HepG2 (cell line): ENCODE measurements at regions not wholly inside any gene's neighbourhood (a gene's known extent, or its start where the extent isn't known, plus 50 kb on each side); places are given as distances from the start of the nearest gene placed in this dataset.

ENCODE experiments used
- ATAC-seq: fragments of 200-7000 bp; cut with Tn5 transposase; 3 replicates; pipeline ENCODE4 v1.9.1; 2020; ENCODE audit warnings: mild to moderate bottlenecking, moderate library complexity
- BruUV-seq: library from RNA; stranded (reverse); fragments of 400-500 nt; replicated peaks from 2 replicates; lab custom pipeline; 2021; lab: Mats Ljungman, UMichigan
- CTCF ChIA-PET: fragments of 300-600 bp; formaldehyde crosslinking; extraction: SDS; loops from one replicate; lab custom pipeline; 2021; ENCODE audit warnings: low total read pairs, inconsistent platforms, low intra/inter-chr PET ratio; lab: Yijun Ruan, JAX
- POLR2A ChIA-PET: fragments of 350-600 bp; sonication (Branson Sonifier 250); formaldehyde crosslinking; loops from one replicate; lab custom pipeline; 2020; ENCODE audit warnings: antibody characterized with exemption, inconsistent platforms; lab: Yijun Ruan, JAX
- DNase-seq: peaks from one replicate; pipeline ENCODE4 v3.0.0-alpha.2; 2015; ENCODE audit warnings: low spot score
- FAIRE-seq: peaks from 3 replicates; lab custom pipeline; 2011; peaks lifted over from hg19 to GRCh38; lab: Jason Lieb, UNC
- H2AFZ ChIP-seq: one replicate; pipeline ENCODE4 v1.6.1; 2011; ENCODE audit warnings: low read length, inconsistent platforms
- H3K27ac ChIP-seq: fragments of 300-600 bp; 3 replicates; pipeline ENCODE4 v1.8.0; 2011; ENCODE audit warnings: mixed run types, mild to moderate bottlenecking, mixed read lengths, low read length, inconsistent platforms; ENCODE audit not compliant: insufficient read depth; ENCODE audit errors: extremely low read length
- H3K27me3 ChIP-seq, 2 experiments: fragments of 200-600 bp in 1 of 2; 2 replicates in 1 of 2; 3 replicates in 1 of 2; pipeline versions ENCODE4 v1.6.0 to v1.8.0; 2011; ENCODE audit warnings: low read length in 2 of 2, mild to moderate bottlenecking in 2 of 2, moderate library complexity in 2 of 2, inconsistent platforms in 1 of 2; ENCODE audit not compliant: insufficient read depth in 2 of 2, control insufficient read depth in 1 of 2
- H3K36me3 ChIP-seq, 2 experiments: fragments of 200-600 bp in 1 of 2; replicated peaks in 1 of 2; 2 replicates in 1 of 2; 3 replicates in 1 of 2; pipeline versions ENCODE4 v1.5.1 to v1.8.0; 2011; ENCODE audit warnings: low read length in 2 of 2, inconsistent platforms in 1 of 2; ENCODE audit not compliant: insufficient read depth in 2 of 2, control insufficient read depth in 1 of 2
- H3K4me1 ChIP-seq: 2 replicates; pipeline ENCODE4 v1.5.1; 2012; ENCODE audit warnings: low read length, inconsistent platforms; ENCODE audit not compliant: insufficient read depth
- H3K4me2 ChIP-seq: 2 replicates; pipeline ENCODE4 v1.6.0; 2011; ENCODE audit warnings: low read depth, low read length, inconsistent platforms
- H3K4me3 ChIP-seq, 3 experiments: fragments of 200-600 bp in 1 of 3; sonication (generic), shearing (Covaris generic) in 1 of 3; replicated peaks in 1 of 3; 2 replicates each; pipeline ENCODE4 v1.5.1; 2011 to 2016; ENCODE audit warnings: low read length in 3 of 3, inconsistent platforms in 2 of 3, low read depth in 2 of 3, mild to moderate bottlenecking in 2 of 3, control low read depth in 1 of 3, mixed read lengths in 1 of 3; ENCODE audit not compliant: insufficient read depth in 1 of 3
- H3K79me2 ChIP-seq: one replicate; pipeline ENCODE4 v1.6.1; 2011; ENCODE audit warnings: low read length, inconsistent platforms; ENCODE audit not compliant: insufficient read depth
- H3K9ac ChIP-seq: 2 replicates; pipeline ENCODE4 v1.6.0; 2011; ENCODE audit warnings: mild to moderate bottlenecking, low read depth, low read length, inconsistent platforms; ENCODE audit not compliant: insufficient read depth
- H3K9me3 ChIP-seq: 2 replicates; pipeline ENCODE4 v1.5.1; 2012; ENCODE audit warnings: mild to moderate bottlenecking, low read length
- H4K20me1 ChIP-seq: 2 replicates; pipeline ENCODE4 v1.6.0; 2011; ENCODE audit warnings: inconsistent platforms, mild to moderate bottlenecking, low read length, moderate library complexity; ENCODE audit not compliant: insufficient read depth
- FOXC1 ChIP-seq: sonication (generic); formaldehyde crosslinking; IDR thresholded peaks from 2 replicates; pipeline ENCODE4 v1.8.0; 2022; ENCODE audit warnings: mild to moderate bottlenecking, missing genetic modification reagents, borderline replicate concordance
- SIX4 ChIP-seq: sonication (generic); formaldehyde crosslinking; IDR thresholded peaks from 2 replicates; pipeline ENCODE4 v1.4.0; 2020; ENCODE audit warnings: missing genetic modification reagents
- U2AF2 ChIP-seq: fragments of 200-400 bp; formaldehyde crosslinking; IDR thresholded peaks from 2 replicates; pipeline ENCODE4 v1.6.1; 2017; ENCODE audit warnings: low read depth, mild to moderate bottlenecking, low read length
- ZNF263 ChIP-seq: sonication (generic); formaldehyde crosslinking; IDR thresholded peaks from 2 replicates; pipeline ENCODE4 v1.4.0; 2020; ENCODE audit warnings: missing genetic modification reagents
- ZNF264 ChIP-seq: sonication (generic); formaldehyde crosslinking; IDR thresholded peaks from 2 replicates; pipeline ENCODE4 v1.4.0; 2020; ENCODE audit warnings: missing genetic modification reagents
- ZNF33A ChIP-seq: sonication (generic); formaldehyde crosslinking; IDR thresholded peaks from 2 replicates; pipeline ENCODE4 v1.5.1; 2020; ENCODE audit warnings: missing genetic modification reagents, mild to moderate bottlenecking, moderate library complexity, borderline replicate concordance
- ZNF550 ChIP-seq: sonication (generic); formaldehyde crosslinking; IDR thresholded peaks from 2 replicates; pipeline ENCODE4 v1.4.0; 2020; ENCODE audit warnings: mild to moderate bottlenecking, missing genetic modification reagents, borderline replicate concordance
- ZSCAN31 ChIP-seq: sonication (generic); formaldehyde crosslinking; IDR thresholded peaks from 2 replicates; pipeline ENCODE4 v1.5.0; 2020; ENCODE audit warnings: low read depth, mild to moderate bottlenecking, missing genetic modification reagents
- WGBS: methylation state at CpG from one replicate; pipeline ENCODE4 v1.1.6; 2017; ENCODE audit warnings: low lambda C conversion rate; 5-methylcytosine and 5-hydroxymethylcytosine counted together
- in situ Hi-C: cut with HindIII; loops from 2 replicates; pipeline ENCODE4 v1.10.0; 2017; ENCODE audit warnings: low pct_unique_long_range_greater_than_20kb; ENCODE audit not compliant: extremely low pct_ligation_motif_present
- intact Hi-C: fragments of 100-400 bp; cut with micrococcal nuclease; formaldehyde crosslinking; loops from one replicate; pipeline ENCODE4 v1.10.0; 2022; ENCODE audit not compliant: unreplicated experiment
- TF ChIP-seq, protein P1 (sequence below): sonication (generic); IDR thresholded peaks from 2 replicates; pipeline ENCODE4 v1.6.1; 2016; ENCODE audit warnings: low read depth, borderline replicate concordance
- TF ChIP-seq, protein P2 (sequence below): sonication (generic); formaldehyde crosslinking; IDR thresholded peaks from 2 replicates; pipeline ENCODE4 v1.5.0; 2020; ENCODE audit warnings: mild to moderate bottlenecking, missing genetic modification reagents, borderline replicate concordance
- TF ChIP-seq, protein P3 (sequence below): sonication (generic); formaldehyde crosslinking; IDR thresholded peaks from 2 replicates; pipeline ENCODE4 v1.5.1; 2020; ENCODE audit warnings: missing genetic modification reagents, mild to moderate bottlenecking, borderline replicate concordance
- TF ChIP-seq, protein P4 (sequence below): sonication (generic); formaldehyde crosslinking; IDR thresholded peaks from 2 replicates; pipeline ENCODE4 v1.8.1; 2023; ENCODE audit warnings: mild to moderate bottlenecking, inconsistent platforms, moderate library complexity, missing genetic modification reagents, borderline replicate concordance

DNA sequence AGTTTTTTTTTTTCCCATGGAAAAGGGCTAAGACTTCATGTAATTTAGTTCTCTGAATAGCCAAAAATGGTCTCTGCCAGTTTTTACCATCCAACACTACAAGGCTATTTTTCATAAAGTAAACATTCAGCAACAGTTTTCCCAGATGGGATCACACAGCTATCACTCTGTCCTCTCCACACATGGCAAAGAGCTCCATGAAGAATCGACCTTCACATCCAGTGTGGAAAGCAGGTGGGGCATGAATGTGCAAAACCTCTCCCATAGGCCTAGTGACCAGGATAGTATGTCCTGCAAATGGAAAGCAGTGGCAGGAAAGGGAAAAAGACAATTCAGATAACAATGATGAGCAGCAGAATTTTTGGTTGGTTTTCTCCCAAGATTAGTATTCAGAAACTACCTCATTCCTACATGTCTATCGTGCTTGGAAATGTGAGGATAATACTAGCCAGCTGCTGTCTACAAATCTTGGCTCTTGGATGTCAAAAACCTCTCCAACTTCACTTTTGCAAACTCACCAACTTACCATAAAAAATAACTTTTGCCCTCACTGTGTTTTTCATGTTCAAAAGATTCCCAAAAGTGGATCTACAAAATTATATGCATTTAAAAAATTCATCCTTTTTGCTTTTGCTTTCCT, 159.7 kb upstream of the MCHR2 start:
- H3K4me1 ChIP-seq, result no peaks in the 10 kb centered on the region
- H2AFZ ChIP-seq, result no peak overlapping the region
- no peaks in the 10 kb centered on the region for H3K36me3 ChIP-seq
- DNase-seq (no peak), ATAC-seq (no peak), FAIRE-seq (no peak)
- intact Hi-C loops (no loop called here), in situ Hi-C loops (no loop called here)
- no peak overlapping the region for H3K27ac ChIP-seq
- TF ChIP-seq SIX4 (CRISPR knock-in tag) (no peak), ZSCAN31 (CRISPR knock-in tag) (no peak), U2AF2 (no peak), FOXC1 (CRISPR knock-in tag) (no peak), ZNF263 (CRISPR knock-in tag) (no peak), ZNF550 (CRISPR knock-in tag) (no peak), ZNF33A (no peak), ZNF264 (CRISPR knock-in tag) (no peak)
- TF ChIP-seq, protein P1, sequence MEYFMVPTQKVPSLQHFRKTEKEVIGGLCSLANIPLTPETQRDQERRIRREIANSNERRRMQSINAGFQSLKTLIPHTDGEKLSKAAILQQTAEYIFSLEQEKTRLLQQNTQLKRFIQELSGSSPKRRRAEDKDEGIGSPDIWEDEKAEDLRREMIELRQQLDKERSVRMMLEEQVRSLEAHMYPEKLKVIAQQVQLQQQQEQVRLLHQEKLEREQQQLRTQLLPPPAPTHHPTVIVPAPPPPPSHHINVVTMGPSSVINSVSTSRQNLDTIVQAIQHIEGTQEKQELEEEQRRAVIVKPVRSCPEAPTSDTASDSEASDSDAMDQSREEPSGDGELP, result no peak
- TF ChIP-seq, protein P2, sequence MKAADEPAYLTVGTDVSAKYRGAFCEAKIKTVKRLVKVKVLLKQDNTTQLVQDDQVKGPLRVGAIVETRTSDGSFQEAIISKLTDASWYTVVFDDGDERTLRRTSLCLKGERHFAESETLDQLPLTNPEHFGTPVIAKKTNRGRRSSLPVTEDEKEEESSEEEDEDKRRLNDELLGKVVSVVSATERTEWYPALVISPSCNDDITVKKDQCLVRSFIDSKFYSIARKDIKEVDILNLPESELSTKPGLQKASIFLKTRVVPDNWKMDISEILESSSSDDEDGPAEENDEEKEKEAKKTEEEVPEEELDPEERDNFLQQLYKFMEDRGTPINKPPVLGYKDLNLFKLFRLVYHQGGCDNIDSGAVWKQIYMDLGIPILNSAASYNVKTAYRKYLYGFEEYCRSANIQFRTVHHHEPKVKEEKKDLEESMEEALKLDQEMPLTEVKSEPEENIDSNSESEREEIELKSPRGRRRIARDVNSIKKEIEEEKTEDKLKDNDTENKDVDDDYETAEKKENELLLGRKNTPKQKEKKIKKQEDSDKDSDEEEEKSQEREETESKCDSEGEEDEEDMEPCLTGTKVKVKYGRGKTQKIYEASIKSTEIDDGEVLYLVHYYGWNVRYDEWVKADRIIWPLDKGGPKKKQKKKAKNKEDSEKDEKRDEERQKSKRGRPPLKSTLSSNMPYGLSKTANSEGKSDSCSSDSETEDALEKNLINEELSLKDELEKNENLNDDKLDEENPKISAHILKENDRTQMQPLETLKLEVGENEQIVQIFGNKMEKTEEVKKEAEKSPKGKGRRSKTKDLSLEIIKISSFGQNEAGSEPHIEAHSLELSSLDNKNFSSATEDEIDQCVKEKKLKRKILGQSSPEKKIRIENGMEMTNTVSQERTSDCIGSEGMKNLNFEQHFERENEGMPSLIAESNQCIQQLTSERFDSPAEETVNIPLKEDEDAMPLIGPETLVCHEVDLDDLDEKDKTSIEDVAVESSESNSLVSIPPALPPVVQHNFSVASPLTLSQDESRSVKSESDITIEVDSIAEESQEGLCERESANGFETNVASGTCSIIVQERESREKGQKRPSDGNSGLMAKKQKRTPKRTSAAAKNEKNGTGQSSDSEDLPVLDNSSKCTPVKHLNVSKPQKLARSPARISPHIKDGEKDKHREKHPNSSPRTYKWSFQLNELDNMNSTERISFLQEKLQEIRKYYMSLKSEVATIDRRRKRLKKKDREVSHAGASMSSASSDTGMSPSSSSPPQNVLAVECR (CRISPR knock-in tag), result no peak
- TF ChIP-seq, protein P3, sequence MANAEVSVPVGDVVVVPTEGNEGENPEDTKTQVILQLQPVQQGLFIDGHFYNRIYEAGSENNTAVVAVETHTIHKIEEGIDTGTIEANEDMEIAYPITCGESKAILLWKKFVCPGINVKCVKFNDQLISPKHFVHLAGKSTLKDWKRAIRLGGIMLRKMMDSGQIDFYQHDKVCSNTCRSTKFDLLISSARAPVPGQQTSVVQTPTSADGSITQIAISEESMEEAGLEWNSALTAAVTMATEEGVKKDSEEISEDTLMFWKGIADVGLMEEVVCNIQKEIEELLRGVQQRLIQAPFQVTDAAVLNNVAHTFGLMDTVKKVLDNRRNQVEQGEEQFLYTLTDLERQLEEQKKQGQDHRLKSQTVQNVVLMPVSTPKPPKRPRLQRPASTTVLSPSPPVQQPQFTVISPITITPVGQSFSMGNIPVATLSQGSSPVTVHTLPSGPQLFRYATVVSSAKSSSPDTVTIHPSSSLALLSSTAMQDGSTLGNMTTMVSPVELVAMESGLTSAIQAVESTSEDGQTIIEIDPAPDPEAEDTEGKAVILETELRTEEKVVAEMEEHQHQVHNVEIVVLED (CRISPR knock-in tag), result no peak
- TF ChIP-seq, protein P4, sequence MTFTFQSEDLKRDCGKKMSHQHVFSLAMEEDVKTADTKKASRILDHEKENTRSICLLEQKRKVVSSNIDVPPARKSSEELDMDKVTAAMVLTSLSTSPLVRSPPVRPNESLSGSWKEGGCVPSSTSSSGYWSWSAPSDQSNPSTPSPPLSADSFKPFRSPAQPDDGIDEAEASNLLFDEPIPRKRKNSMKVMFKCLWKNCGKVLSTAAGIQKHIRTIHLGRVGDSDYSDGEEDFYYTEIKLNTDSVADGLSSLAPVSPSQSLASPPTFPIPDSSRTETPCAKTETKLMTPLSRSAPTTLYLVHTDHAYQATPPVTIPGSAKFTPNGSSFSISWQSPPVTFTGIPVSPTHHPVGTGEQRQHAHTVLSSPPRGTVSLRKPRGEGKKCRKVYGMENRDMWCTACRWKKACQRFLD (CRISPR knock-in tag), result no peak
- no peak overlapping the region for H3K4me3 ChIP-seq
- no peak overlapping the region for H3K4me2 ChIP-seq
- CTCF ChIA-PET, result no interaction called here
- no peaks in the 10 kb centered on the region for H3K79me2 ChIP-seq
- H3K27me3 ChIP-seq, result no peaks in the 10 kb centered on the region
- H4K20me1 ChIP-seq, result no peaks in the 10 kb centered on the region
- POLR2A ChIA-PET, result no interaction called here
- H3K9me3 ChIP-seq, result no peaks in the 10 kb centered on the region
- no peak overlapping the region for H3K9ac ChIP-seq
- WGBS, result 4% methylated on average over 2 of the region's 2 CpGs
- no TSS peak for BruUV-seq
